GM19452 (cell line): ENCODE measurements at regions not wholly inside any gene's neighbourhood (a gene's known extent, or its start where the extent isn't known, plus 50 kb on each side); places are given as distances from the start of the nearest gene placed in this dataset.
"Not testable (repeated sequence)": the region's sequence is repeated elsewhere in the genome, so short reads cannot be mapped to it uniquely, and the experiment has no call there.

Experiments
- ATAC-seq: cut with Tn5 transposase; IDR thresholded peaks from one replicate; pipeline ENCODE4 v1.9.1; 2021; ENCODE audit not compliant: unreplicated experiment

DNA sequence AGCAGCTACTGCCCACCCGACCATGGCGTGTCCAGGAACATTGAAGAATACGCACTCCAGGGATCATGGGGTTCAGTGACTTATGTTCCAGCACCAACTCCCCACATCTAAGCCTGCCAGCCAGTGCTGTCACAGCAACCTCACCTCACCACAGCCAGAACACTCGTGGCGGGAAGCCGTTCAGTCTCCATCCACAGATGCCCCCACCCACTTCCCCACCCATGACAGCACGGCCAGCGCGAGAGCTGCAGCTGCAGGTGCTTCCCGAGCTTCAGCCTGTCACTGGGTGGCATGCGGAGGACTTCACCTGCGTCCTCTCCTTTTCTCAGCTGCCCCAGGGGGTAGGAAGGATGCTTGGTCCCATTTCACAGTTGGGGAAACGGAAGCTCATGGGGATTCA, 50.3 kb downstream of the RBFOX3 start:
- no peak for ATAC-seq

DNA sequence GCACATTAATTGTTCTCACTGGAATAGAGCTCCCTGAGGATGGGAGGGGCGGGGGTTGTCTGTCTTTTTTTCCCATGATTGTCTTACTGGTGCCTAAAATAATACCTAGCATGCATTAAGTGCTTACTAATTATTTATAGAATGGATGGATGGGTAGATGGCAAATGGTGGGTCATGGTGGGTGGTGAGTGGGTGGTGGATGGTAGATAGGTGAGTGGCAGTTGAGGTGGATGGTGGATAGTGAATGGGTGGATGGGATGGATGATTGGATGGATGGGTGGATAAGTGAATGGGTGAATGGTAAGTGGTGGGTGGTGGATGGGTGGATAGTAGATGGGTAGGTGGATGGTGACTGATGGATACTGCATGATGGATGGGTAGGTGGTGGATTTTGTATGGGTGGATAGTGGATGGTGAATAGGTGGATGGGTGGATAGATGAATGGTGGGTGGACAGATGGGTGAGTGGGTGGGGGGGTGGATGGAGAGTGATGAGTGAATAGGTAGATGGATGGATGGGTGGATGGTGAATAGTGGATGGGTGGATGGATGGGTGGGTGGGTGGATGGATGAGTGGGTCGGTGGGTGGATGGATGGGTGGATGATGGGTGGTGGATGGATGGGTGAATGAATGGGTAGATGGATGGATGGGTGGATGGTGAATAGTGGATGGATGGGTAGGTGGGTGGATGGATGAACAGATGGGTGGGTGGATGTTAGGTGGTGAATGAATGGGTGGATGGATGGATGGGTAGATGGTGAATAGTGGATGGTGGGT, 51.6 kb downstream of the RBFOX3 start:
- ATAC-seq, result no peak

DNA sequence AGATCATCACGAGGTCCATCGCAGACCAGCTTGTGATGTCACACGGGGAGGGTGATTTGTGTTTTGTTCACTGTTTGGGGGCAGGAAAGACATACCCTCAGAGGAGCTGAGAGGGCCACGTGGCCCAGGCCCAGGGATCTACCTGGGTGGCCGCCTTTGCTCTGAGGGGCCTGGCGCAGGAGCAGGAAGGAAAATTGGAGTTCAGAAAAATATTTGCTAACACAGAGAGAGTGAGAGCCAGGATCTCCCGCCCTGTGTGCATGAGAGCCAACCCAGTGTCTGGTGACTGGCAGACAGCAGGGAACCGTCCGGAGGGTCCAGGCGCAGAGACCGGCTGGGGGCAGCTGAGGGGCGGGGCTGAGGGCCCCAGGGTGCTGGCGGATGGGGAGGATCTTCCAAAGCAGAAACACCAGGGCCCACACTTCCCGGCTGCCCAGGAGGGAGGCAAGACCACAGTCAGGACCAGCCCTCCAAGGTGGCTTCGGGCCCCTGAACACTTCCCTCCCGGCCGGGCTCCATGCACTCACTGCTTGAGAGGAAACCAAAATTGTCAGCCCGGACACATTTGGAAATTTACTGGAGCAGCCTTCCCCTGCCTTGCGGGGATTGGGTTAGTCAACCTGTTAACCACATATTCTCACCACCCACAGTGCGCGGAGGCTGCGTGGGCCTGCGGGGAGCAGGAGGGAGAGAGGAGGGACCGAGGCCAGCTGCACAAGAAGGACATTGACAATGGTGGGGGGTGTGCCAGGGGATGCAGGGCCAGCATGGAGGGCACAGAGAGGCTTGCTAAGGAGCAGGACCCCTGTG, 52.6 kb downstream of the RBFOX3 start:
- ATAC-seq, result no peak

GRCh38 chr17:79557276-79558090, 53.4 kb downstream of the RBFOX3 start:
- ATAC-seq, result no peak

- no peak for ATAC-seq
Measured at GRCh38 chr17:79556271-79556670, 54.6 kb downstream of the RBFOX3 start.

DNA sequence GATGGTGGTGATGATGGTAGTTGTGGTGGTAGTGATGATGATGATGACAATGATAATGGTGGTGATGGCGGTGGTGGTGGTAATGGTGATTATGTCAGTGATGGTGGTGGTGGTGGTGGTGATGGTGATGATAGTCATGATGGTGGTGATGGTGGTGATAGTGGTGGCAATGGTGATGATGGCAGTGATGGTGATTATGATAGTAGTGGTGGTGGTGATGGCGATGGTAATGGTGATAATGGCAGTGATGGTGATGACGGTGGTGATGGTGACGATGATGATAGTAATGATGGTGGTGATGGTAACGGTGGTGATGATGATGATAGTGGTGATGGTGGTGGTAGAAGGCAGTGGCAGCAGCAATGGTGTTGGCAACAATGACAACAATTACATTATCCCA, 55.3 kb downstream of the RBFOX3 start:
- ATAC-seq, result no peak

GRCh38 chr17:79554346-79554745, 56.5 kb downstream of the RBFOX3 start:
- ATAC-seq, result not testable (repeated sequence)

DNA sequence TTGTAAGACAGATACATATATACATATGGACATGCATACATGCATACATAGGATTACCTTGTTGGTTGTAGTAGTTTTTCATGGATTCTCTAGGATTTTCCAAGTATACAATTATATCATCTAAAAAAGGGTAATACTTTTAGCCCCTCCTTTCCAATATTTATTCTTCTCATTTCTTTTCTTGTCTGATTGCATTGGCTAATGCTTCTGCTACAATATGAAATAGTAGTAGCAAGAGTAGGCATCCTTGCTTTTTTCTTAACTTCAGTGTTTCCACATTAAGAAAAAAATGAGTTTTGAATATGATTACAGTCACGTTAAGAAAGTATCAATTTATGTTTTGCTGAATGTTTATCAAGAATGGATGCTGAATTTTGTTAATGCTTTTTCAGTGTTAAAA, 58.0 kb downstream of the RBFOX3 start:
- ATAC-seq, result no peak

DNA sequence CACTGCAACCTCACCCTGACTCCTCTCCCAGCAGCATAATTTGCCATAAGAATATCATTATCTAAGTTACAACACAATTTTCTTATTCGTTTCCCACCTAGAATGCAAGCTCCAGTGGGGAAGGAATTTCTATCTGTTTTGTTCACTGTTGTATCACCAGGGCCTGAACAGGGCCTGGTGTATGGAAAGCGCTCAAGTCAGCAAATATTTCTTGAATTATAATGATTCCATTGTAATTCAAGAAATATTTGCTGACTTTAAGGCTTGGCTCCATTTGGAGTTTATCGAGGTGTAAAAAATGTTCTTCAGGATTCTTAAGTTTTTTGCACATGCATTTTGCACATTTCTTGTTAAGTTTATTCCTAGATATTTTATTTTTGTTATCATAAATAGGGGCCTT, 58.4 kb downstream of the RBFOX3 start:
- no peak for ATAC-seq

DNA sequence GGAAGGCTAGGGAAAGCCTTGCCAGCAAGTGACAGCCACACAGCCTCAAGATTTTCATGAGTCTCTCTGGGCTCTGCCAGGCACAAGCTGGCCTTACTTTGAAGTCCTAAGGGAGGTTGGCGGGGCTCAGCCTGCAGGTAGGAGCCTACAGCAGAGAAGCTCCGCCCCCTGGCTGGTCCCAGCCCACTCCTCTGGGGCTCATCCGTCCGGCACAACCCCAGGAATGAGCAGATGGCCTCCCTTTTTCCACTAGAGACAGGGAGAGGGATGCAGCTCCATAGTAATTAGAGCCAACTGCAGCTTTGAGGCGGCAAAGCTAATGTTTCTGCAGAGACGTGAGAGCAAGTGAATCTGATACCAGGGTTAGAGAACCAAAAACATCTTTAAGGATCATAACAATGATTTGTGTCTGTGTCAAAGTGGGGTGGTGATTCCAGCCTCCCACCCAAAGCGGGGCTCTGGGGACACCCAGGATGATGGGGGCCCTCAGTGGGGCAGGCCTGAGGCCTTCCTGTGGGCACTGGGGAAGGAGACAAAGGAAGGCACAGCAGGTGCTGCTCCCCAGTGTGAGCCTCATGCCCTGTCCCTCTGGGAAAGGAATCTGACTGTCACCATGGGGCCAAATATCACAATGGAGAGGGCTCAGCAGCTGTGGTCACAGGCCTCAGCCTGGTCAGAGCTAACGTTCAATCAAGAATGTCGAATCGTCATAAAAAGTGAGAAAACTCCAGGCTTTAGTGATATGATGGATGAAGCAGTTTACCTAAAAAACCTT, 61.5 kb downstream of the RBFOX3 start:
- ATAC-seq, result no peak

DNA sequence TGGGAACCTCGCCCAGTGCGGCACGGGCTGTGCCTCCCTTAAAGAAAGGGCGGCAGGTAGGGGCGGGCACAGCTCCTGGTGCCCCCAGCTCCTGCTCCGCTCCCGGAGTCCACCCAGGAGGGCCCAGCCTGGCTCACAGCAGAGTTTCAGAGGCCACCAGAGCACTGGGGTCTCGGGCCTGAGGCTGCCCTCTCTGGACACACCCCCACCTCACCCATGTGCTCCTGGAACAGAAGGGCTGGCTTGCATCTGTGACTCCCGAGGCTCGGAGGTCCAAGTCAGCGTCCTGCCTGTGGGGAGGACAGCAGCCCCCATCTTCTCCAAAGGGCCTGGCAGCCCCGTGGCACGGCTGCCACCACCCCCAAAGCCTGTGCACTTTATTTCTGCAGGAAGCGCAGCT, 62.7 kb downstream of the RBFOX3 start:
- ATAC-seq, result no peak

GRCh38 chr17:79547586-79547985, 63.3 kb downstream of the RBFOX3 start:
- no peak for ATAC-seq

DNA sequence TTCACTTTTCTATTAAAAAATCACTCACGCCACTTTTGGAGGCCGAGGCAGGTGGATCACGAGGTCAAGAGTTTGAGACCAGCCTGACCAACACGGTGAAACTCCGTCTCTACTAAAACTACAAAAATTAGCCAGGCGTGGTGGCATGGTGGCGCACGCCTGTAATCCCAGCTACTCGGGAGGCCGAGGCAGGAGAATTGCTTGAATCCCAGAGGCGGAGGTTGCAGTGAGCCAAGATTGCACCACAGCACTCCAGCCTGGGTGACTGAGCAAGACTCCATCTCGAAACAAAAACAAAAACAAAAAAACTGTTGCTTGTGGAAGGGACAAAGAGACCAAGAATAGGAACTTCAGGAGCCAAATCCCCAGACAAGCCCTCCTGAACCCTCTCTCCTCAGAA, 63.7 kb downstream of the RBFOX3 start:
- ATAC-seq, result not testable (repeated sequence)

GRCh38 chr17:79546386-79546785, 64.5 kb downstream of the RBFOX3 start:
- no peak for ATAC-seq

DNA sequence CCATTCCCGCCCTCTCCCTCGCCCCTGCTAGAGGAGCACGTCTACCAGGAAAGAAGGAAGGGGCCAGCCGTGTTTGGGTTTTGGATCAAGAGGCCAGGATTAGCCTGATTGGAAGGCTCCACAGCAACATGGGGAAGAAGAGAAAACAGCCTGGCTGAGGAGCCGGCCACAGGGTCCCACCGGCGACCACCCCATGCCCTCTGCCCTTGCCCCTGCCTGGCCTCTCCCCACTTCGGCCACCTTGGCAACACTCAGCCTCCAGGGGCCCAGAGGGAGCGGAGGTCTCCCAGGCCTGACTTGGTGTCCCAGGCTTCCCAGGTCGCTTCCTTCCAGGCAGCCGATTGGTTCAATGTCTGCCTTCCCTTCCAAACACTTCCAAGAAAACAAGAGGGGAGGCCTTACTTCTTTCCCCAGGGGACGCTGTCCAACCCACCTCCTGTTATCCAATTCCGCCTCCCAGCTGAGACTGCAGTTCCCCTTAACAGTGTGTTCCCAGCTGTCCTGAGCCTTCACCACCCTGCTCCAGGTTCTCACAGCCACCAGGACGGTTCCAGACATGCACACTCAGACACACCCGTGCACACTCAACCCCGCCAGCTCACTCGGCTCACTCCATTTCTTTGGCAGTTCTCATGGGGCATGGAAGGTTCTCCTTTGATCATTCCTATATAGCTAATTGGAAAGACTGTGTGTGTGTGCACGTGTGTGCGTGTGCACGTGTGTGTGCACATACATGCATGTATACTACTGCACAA, 65.4 kb downstream of the RBFOX3 start:
- no peak for ATAC-seq

GRCh38 chr17:79544142-79544914, 66.5 kb downstream of the RBFOX3 start:
- no peak for ATAC-seq

DNA sequence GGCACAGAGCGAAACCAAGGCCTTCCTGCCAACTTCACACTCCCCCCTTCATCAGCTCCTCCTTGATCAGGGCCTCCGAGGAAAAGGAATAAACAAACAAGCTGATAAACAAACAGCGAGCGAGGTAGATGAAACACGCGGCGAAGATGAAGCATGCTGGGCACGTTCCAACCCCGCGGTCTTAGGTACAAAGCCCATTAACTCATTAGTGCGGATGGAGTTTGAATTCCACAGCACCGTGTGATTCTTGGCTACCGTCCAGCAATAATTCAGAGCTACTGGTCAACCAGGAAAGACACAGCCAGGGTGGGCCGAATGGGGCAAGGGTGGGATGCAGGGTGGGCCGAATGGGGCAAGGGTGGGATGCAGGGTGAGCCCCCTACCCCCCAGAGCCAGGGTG, 67.3 kb downstream of the RBFOX3 start:
- ATAC-seq, result no peak

- ATAC-seq, result no peak
Measured at GRCh38 chr17:79542718-79543117, 68.1 kb downstream of the RBFOX3 start.
